Body of pancreas (tissue), 4 donors: ENCODE measurements at regions not wholly inside any gene's neighbourhood (a gene's known extent, or its start where the extent isn't known, plus 50 kb on each side); places are given as distances from the start of the nearest gene placed in this dataset.

ENCODE experiments used
- ATAC-seq: fragments of 150-250 bp; one replicate; pipeline ENCODE4 v1.9.1; 2016
- DNase-seq, 4 donors: peaks; one replicate each; pipeline ENCODE4 v3.0.0-alpha.2; 2019
- H3K27ac ChIP-seq, 4 donors: fragments of 200-600 bp; sonication (generic); 1 replicate in 3 of 4; 2 replicates in 1 of 4; pipeline versions ENCODE4 v1.5.1 to v1.6.1; 2016 to 2019; ENCODE audit warnings: mild to moderate bottlenecking in 1 of 4, mixed read lengths in 1 of 4, moderate library complexity in 1 of 4
- H3K27me3 ChIP-seq, 2 donors: fragments of 200-600 bp; sonication (generic); one replicate each; pipeline ENCODE4 v1.6.0; 2016; ENCODE audit warnings: mild to moderate bottlenecking in 1 of 2
- H3K36me3 ChIP-seq, 2 donors: fragments of 200-600 bp; sonication (generic); replicated peaks in 1 of 2; 2 replicates each; pipeline ENCODE4 v1.5.1; 2016; ENCODE audit warnings: low read depth in 2 of 2; ENCODE audit not compliant: insufficient read depth in 1 of 2
- H3K4me1 ChIP-seq: fragments of 200-600 bp; sonication (generic); one replicate; pipeline ENCODE4 v1.6.0; 2016
- H3K4me3 ChIP-seq, 2 donors: fragments of 200-600 bp; sonication (generic); 1 replicate in 1 of 2; 2 replicates in 1 of 2; pipeline ENCODE4 v1.5.1; 2016 to 2019
- H3K9me3 ChIP-seq, 3 donors: fragments of 200-600 bp; sonication (generic); 1 replicate in 2 of 3; 2 replicates in 1 of 3; pipeline ENCODE4 v1.5.1; 2016
- CTCF ChIP-seq, 7 experiments: fragments of 450-650 bp in 4 of 7; fragments of 200-600 bp in 3 of 7; sonication (generic) in 3 of 7; IDR thresholded peaks; one replicate each; pipeline ENCODE4 v1.5.1; 2016 to 2019; ENCODE audit warnings: antibody characterized with exemption in 7 of 7
- POLR2A ChIP-seq, 3 donors: fragments of 450-650 bp; IDR thresholded peaks; one replicate each; pipeline ENCODE4 v1.6.1; 2016; ENCODE audit warnings: antibody characterized with exemption in 3 of 3, mild to moderate bottlenecking in 2 of 3
- WGBS, 2 donors: methylation state at CpG; one replicate each; pipeline ENCODE4 v1.1.5; 2017; 5-methylcytosine and 5-hydroxymethylcytosine counted together
- intact Hi-C: fragments of 100-400 bp; cut with DNase I; formaldehyde crosslinking; loops from one replicate; pipeline ENCODE4 v1.15.1; 2023

GRCh38 chr4:108383157-108383556 is 214.4 kb upstream of the LEF1 start:
- Histone ChIP-seq H3K27ac (no peak overlapping the region), H3K27me3 (no peaks in the 10 kb centered on the region), H3K9me3 (no peaks in the 10 kb centered on the region), H3K36me3 (no peaks in the 10 kb centered on the region), H3K4me1 (no peaks in the 10 kb centered on the region), H3K4me3 (no peak overlapping the region)
- TF ChIP-seq CTCF (IDR thresholded peaks at IDR 0.05): no peak
- no peak for TF ChIP-seq POLR2A (IDR thresholded peaks at IDR 0.05)
- 75 to 79% methylated on average over 4 of the region's 4 CpGs for WGBS, 2 donors
- DNase-seq (no peak), ATAC-seq (no peak)
- intact Hi-C loops: no loop called here

GRCh38 chr4:108382751-108383150 is 214.0 kb upstream of the LEF1 start:
- WGBS, 2 donors: 74 to 86% methylated on average over 3 of the region's 3 CpGs
- no peaks in the 10 kb centered on the region for H3K36me3 ChIP-seq
- TF ChIP-seq POLR2A (IDR thresholded peaks at IDR 0.05) (no peak), CTCF (IDR thresholded peaks at IDR 0.05) (no peak)
- no peak overlapping the region for H3K4me3 ChIP-seq
- no peak overlapping the region for H3K27ac ChIP-seq
- H3K27me3 ChIP-seq: no peaks in the 10 kb centered on the region
- H3K9me3 ChIP-seq: no peaks in the 10 kb centered on the region
- DNase-seq (no peak), ATAC-seq (no peak)
- intact Hi-C loops: no loop called here
- H3K4me1 ChIP-seq: no peaks in the 10 kb centered on the region

GRCh38 chr4:108378164-108378563 is 209.4 kb upstream of the LEF1 start:
- no peaks in the 10 kb centered on the region for H3K36me3 ChIP-seq
- intact Hi-C loops: no loop called here
- ATAC-seq (no peak), DNase-seq (no peak)
- H3K4me1 ChIP-seq: no peaks in the 10 kb centered on the region
- no peak overlapping the region for H3K4me3 ChIP-seq
- H3K9me3 ChIP-seq: no peaks in the 10 kb centered on the region
- WGBS, 2 donors: 49 to 51% methylated on average over 6 of the region's 6 CpGs
- H3K27me3 ChIP-seq: no peaks in the 10 kb centered on the region
- TF ChIP-seq CTCF (IDR thresholded peaks at IDR 0.05) (no peak), POLR2A (IDR thresholded peaks at IDR 0.05) (no peak)
- no peak overlapping the region for H3K27ac ChIP-seq

GRCh38 chr4:108377021-108377420 is 208.3 kb upstream of the LEF1 start:
- DNase-seq (no peak), ATAC-seq (no peak)
- no peak overlapping the region for H3K4me3 ChIP-seq
- H3K4me1 ChIP-seq: no peaks in the 10 kb centered on the region
- intact Hi-C loops: no loop called here
- TF ChIP-seq CTCF (IDR thresholded peaks at IDR 0.05): no peak
- no peak for TF ChIP-seq POLR2A (IDR thresholded peaks at IDR 0.05)
- H3K27me3 ChIP-seq: no peaks in the 10 kb centered on the region
- H3K36me3 ChIP-seq: no peaks in the 10 kb centered on the region
- H3K9me3 ChIP-seq: no peaks in the 10 kb centered on the region
- H3K27ac ChIP-seq: no peak overlapping the region
- 55 to 71% methylated on average over 3 of the region's 3 CpGs for WGBS, 2 donors

- H3K4me3 ChIP-seq: no peak overlapping the region
- TF ChIP-seq CTCF (IDR thresholded peaks at IDR 0.05) (no peak), POLR2A (IDR thresholded peaks at IDR 0.05) (no peak)
- no peak for ATAC-seq
- H3K27ac ChIP-seq: no peak overlapping the region
- DNase-seq: no peak
- H3K36me3 ChIP-seq: no peaks in the 10 kb centered on the region
- H3K9me3 ChIP-seq: no peaks in the 10 kb centered on the region
- no peaks in the 10 kb centered on the region for H3K27me3 ChIP-seq
- H3K4me1 ChIP-seq: no peaks in the 10 kb centered on the region
- WGBS, 2 donors: 61 to 75% methylated on average over 3 of the region's 3 CpGs
- intact Hi-C loops: no loop called here
Observed at GRCh38 chr4:108375434-108375833, 206.7 kb upstream of the LEF1 start.
